Body of pancreas (tissue), 4 donors: ENCODE measurements at regions not wholly inside any gene's neighbourhood (a gene's known extent, or its start where the extent isn't known, plus 50 kb on each side); places are given as distances from the start of the nearest gene placed in this dataset.

ENCODE experiments used
- ATAC-seq: fragments of 150-250 bp; one replicate; pipeline ENCODE4 v1.9.1; 2016
- DNase-seq, 4 donors: peaks; one replicate each; pipeline ENCODE4 v3.0.0-alpha.2; 2019
- H3K27ac ChIP-seq, 4 donors: fragments of 200-600 bp; sonication (generic); 1 replicate in 3 of 4; 2 replicates in 1 of 4; pipeline versions ENCODE4 v1.5.1 to v1.6.1; 2016 to 2019; ENCODE audit warnings: mild to moderate bottlenecking in 1 of 4, mixed read lengths in 1 of 4, moderate library complexity in 1 of 4
- H3K27me3 ChIP-seq, 2 donors: fragments of 200-600 bp; sonication (generic); one replicate each; pipeline ENCODE4 v1.6.0; 2016; ENCODE audit warnings: mild to moderate bottlenecking in 1 of 2
- H3K36me3 ChIP-seq, 2 donors: fragments of 200-600 bp; sonication (generic); replicated peaks in 1 of 2; 2 replicates each; pipeline ENCODE4 v1.5.1; 2016; ENCODE audit warnings: low read depth in 2 of 2; ENCODE audit not compliant: insufficient read depth in 1 of 2
- H3K4me1 ChIP-seq: fragments of 200-600 bp; sonication (generic); one replicate; pipeline ENCODE4 v1.6.0; 2016
- H3K4me3 ChIP-seq, 2 donors: fragments of 200-600 bp; sonication (generic); 1 replicate in 1 of 2; 2 replicates in 1 of 2; pipeline ENCODE4 v1.5.1; 2016 to 2019
- H3K9me3 ChIP-seq, 3 donors: fragments of 200-600 bp; sonication (generic); 1 replicate in 2 of 3; 2 replicates in 1 of 3; pipeline ENCODE4 v1.5.1; 2016
- POLR2A ChIP-seq, 3 donors: fragments of 450-650 bp; IDR thresholded peaks; one replicate each; pipeline ENCODE4 v1.6.1; 2016; ENCODE audit warnings: antibody characterized with exemption in 3 of 3, mild to moderate bottlenecking in 2 of 3
- WGBS, 2 donors: methylation state at CpG; one replicate each; pipeline ENCODE4 v1.1.5; 2017; 5-methylcytosine and 5-hydroxymethylcytosine counted together
- intact Hi-C: fragments of 100-400 bp; cut with DNase I; formaldehyde crosslinking; loops from one replicate; pipeline ENCODE4 v1.15.1; 2023
- TF ChIP-seq, protein P1 (sequence below), 7 experiments: fragments of 450-650 bp in 4 of 7; fragments of 200-600 bp in 3 of 7; sonication (generic) in 3 of 7; IDR thresholded peaks; one replicate each; pipeline ENCODE4 v1.5.1; 2016 to 2019; ENCODE audit warnings: antibody characterized with exemption in 7 of 7

DNA sequence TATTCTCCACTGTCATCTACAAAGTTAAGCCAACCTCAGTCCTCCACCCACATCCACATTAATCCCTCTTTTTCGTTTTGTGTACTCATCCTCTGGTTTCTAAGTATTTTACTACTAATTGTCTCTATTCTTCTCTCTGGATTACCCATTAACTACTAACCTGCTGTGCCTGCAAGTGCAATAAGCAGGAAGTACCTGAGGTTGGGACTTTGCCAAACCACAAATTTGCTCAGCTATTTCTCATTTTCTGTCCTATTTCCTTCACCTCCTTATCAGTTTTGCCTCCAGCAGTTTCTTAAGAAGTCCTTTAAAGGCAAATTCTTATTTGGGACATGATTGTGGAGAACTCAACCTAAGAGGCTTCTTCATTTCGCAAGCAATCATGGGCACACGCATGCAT lies 1708.9 kb downstream of the SLITRK5 start:
- Histone ChIP-seq H3K9me3 (no peaks in the 10 kb centered on the region), H3K36me3 (no peaks in the 10 kb centered on the region), H3K27me3 (no peaks in the 10 kb centered on the region), H3K27ac (no peak overlapping the region), H3K4me3 (no peak overlapping the region), H3K4me1 (no peaks in the 10 kb centered on the region)
- intact Hi-C loops: no loop called here
- DNase-seq: peak in 2 of 4 donors; percentile 14 to 25
- no peak for ATAC-seq
- TF ChIP-seq, protein P1, sequence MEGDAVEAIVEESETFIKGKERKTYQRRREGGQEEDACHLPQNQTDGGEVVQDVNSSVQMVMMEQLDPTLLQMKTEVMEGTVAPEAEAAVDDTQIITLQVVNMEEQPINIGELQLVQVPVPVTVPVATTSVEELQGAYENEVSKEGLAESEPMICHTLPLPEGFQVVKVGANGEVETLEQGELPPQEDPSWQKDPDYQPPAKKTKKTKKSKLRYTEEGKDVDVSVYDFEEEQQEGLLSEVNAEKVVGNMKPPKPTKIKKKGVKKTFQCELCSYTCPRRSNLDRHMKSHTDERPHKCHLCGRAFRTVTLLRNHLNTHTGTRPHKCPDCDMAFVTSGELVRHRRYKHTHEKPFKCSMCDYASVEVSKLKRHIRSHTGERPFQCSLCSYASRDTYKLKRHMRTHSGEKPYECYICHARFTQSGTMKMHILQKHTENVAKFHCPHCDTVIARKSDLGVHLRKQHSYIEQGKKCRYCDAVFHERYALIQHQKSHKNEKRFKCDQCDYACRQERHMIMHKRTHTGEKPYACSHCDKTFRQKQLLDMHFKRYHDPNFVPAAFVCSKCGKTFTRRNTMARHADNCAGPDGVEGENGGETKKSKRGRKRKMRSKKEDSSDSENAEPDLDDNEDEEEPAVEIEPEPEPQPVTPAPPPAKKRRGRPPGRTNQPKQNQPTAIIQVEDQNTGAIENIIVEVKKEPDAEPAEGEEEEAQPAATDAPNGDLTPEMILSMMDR (IDR thresholded peaks at IDR 0.05): no peak
- no peak for TF ChIP-seq POLR2A (IDR thresholded peaks at IDR 0.05)
- 65 to 70% methylated on average over 3 of the region's 3 CpGs for WGBS, 2 donors

DNA sequence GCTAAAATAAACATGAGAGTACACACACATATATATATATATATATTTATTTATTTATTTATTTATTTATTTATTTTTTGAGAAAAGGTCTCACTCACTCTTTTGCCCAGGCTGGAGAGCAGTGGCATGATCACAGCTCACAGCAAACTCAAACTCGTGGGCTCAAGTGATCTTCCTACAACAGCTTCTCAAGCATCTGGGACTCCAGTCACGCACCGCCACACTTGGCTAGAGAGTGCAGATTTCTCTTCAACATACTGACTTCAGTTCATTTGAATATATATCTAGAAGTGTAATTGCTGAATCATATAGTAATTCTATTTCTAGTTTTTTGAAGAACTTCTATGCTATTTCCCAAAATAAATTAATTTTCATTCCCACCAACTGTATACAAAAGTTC lies 1711.8 kb downstream of the SLITRK5 start:
- H3K36me3 ChIP-seq: no peaks in the 10 kb centered on the region
- ATAC-seq (no peak), DNase-seq (no peak)
- no peaks in the 10 kb centered on the region for H3K4me1 ChIP-seq
- H3K4me3 ChIP-seq: no peak overlapping the region
- intact Hi-C loops: no loop called here
- no peaks in the 10 kb centered on the region for H3K27me3 ChIP-seq
- WGBS, 2 donors: 85 to 86% methylated on average over 3 of the region's 3 CpGs
- no peaks in the 10 kb centered on the region for H3K9me3 ChIP-seq
- no peak for TF ChIP-seq POLR2A (IDR thresholded peaks at IDR 0.05)
- TF ChIP-seq, protein P1 (IDR thresholded peaks at IDR 0.05): no peak
- no peak overlapping the region for H3K27ac ChIP-seq

DNA sequence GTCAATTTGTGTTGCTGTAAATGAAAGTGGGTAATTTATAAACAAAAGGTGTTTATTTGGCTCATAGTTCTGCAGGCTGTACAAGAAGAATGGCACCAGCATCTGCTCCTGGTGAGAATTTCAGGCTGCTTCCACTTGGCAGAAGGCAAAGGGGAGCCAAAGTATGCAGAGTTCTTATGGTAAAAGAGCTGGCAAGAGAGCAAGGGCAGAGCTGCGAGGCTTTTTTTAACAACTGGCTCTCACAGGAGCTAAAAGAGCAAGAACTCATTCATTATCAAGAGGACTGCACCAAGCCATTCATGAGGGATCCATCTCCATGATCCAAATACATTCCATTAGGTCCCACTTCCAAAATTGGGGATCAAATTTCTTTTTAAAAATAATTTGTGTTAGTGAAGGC lies 1712.7 kb downstream of the SLITRK5 start:
- H3K9me3 ChIP-seq: no peaks in the 10 kb centered on the region
- H3K36me3 ChIP-seq: no peaks in the 10 kb centered on the region
- H3K4me1 ChIP-seq: no peaks in the 10 kb centered on the region
- DNase-seq: no peak
- H3K27ac ChIP-seq: no peak overlapping the region
- intact Hi-C loops: no loop called here
- no peak for ATAC-seq
- no peak for TF ChIP-seq POLR2A (IDR thresholded peaks at IDR 0.05)
- TF ChIP-seq, protein P1 (IDR thresholded peaks at IDR 0.05): no peak
- no peak overlapping the region for H3K4me3 ChIP-seq
- no peaks in the 10 kb centered on the region for H3K27me3 ChIP-seq
- 76 to 81% methylated on average over 1 of the region's 1 CpG for WGBS, 2 donors

DNA sequence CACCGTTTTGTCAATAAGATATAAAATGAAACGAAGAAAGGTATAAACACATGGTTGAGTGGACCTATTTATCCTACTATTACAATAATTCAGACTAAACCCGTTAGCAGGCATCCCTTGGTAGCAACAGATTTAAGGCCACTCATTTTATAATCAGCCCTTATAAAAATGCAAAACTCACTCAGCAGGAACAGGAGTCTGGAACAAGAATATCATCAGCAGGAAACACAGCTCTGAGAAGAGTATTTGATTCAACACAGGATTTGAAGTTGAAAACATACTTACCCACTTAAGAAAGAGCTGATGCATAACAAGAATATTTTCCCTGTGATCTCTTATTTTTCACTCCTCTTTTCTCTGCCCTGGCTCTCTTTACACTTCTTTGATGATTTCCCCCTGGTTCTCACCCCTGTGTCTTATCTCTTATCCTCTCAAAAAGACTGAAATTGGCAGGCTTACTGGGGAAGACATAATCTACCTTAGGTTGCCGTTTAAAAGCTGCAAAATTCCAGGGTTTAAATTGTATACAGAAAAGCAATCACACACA lies 1722.7 kb downstream of the SLITRK5 start:
- 42 to 57% methylated on average over 4 of the region's 4 CpGs for WGBS, 2 donors
- Histone ChIP-seq H3K4me1 (no peaks in the 10 kb centered on the region), H3K27me3 (no peaks in the 10 kb centered on the region), H3K9me3 (no peaks in the 10 kb centered on the region), H3K36me3 (no peaks in the 10 kb centered on the region), H3K27ac (no peak overlapping the region), H3K4me3 (no peak overlapping the region)
- intact Hi-C loops: no loop called here
- no peak for TF ChIP-seq POLR2A (IDR thresholded peaks at IDR 0.05)
- TF ChIP-seq, protein P1 (IDR thresholded peaks at IDR 0.05): no peak
- no peak for ATAC-seq
- DNase-seq: no peak

DNA sequence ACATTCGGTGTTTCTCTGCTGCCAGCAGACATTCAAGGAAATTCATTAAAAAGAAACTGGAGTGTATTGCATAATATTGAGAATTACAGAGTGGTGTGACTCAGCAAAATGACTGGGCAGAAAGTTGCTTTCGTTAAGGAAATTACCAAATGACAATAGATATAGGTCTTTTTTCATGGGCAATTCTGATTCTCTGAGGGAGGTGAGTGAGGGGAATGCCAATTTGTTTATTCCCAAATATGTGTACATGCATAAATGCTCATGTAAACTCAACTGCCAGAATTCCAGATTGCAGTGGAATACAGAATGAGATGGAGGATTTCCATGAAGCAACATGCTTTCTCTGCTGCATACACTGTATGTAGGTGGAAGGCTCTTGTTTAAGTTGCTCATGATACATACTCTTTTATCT lies 1730.1 kb downstream of the SLITRK5 start:
- WGBS, 2 donors: 4 to 7% methylated on average over 2 of the region's 2 CpGs
- DNase-seq (peak in 1 of 4 donors; percentile 8), ATAC-seq (peak; percentile 89)
- H3K9me3 ChIP-seq: no peaks in the 10 kb centered on the region
- no peak overlapping the region for H3K4me3 ChIP-seq
- intact Hi-C loops: no loop called here
- no peaks in the 10 kb centered on the region for H3K36me3 ChIP-seq
- H3K27ac ChIP-seq: peak overlapping the region in 2 of 4 donors; percentile 0 to 37
- no peak for TF ChIP-seq POLR2A (IDR thresholded peaks at IDR 0.05)
- TF ChIP-seq, protein P1 (IDR thresholded peaks at IDR 0.05): no peak
- H3K27me3 ChIP-seq: no peaks in the 10 kb centered on the region
- peaks cover 4% of the 10 kb centered on the region for H3K4me1 ChIP-seq
